ENCODE measurements at regions not wholly inside any gene's neighbourhood (a gene's known extent, or its start where the extent isn't known, plus 50 kb on each side); places are given as distances from the start of the nearest gene placed in this dataset.

DNA sequence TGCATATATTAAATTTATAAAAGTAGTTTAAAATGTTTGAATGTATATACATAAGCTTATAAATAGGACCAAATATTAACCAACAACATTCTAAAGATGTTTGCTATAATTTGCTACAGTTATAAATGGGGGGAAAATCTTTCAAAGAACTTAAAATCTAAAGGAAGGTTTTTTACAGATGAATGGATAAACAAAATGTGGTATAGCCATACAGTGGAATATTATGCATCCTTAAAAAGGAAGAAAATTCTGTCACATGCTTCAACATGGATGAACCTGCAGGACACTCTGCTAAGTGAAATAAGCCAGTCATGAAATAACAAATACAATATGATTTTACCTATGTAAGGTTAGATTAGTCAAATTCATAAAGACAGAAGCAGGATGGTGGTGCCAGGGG, 75.8 kb downstream of the TMEM17 start:
- intact Hi-C loops (cut with micrococcal nuclease): no loop called here
- no peak for ATAC-seq (ENCODE audit: low read depth)

DNA sequence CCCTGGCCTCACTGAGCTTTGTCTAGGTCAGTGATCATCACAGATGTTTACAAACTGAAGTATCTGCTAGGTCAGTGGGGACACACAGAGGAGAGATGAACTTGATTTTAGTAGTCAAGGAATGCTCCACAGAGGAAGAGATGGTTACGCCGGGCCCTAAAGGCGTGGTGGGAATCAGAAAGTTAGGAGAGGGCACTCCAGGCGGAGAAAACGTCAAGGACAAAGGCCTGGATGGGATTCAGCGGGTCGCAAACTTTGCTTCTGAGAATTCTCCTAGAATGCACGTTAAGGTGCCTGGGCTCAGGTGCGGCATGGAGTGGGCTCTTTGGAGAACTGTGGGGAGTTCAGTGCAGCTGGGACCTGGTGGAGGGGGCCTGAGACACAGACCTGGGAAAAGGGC, 78.8 kb downstream of the TMEM17 start:
- H3K4me2 ChIP-seq (replicated peaks; ENCODE audit: low read depth, low read length, poor library complexity, severe bottlenecking): no peak overlapping the region
- H3K9me3 Mint-ChIP-seq (ENCODE audit: insufficient read depth): no peaks in the 10 kb centered on the region
- ChIA-PET POLR2A (no interaction called here), CTCF (no interaction called here)
- no peaks in the 10 kb centered on the region for H3K4me1 Mint-ChIP-seq
- H3K27ac Mint-ChIP-seq: no peak overlapping the region
- WGBS (ENCODE audit: insufficient coverage): 97% methylated on average over 9 of the region's 9 CpGs
- H3K27ac ChIP-seq (ENCODE audit: low read length in 2 of 2): no peak overlapping the region
- H3K4me1 ChIP-seq (ENCODE audit: control insufficient read depth in 2 of 2, insufficient read depth in 2 of 2, low read length in 2 of 2): no peaks in the 10 kb centered on the region
- ATAC-seq (ENCODE audit: low read depth) (no peak), DNase-seq (no peak)
- no peak overlapping the region for H2AFZ ChIP-seq (ENCODE audit: insufficient read depth, low read depth, low read length, poor library complexity, severe bottlenecking)
- H3K4me3 ChIP-seq (ENCODE audit: control extremely low read depth in 1 of 5, extremely low read depth in 1 of 5, insufficient read depth in 1 of 5, low read depth in 2 of 5, low read length in 4 of 5): no peak overlapping the region
- H3K4me3 Mint-ChIP-seq: no peak overlapping the region
- peaks cover 3% of the 10 kb centered on the region for H3K27me3 Mint-ChIP-seq
- no peak overlapping the region for H3K9ac ChIP-seq (ENCODE audit: low read length)
- TF ChIP-seq, protein P1, sequence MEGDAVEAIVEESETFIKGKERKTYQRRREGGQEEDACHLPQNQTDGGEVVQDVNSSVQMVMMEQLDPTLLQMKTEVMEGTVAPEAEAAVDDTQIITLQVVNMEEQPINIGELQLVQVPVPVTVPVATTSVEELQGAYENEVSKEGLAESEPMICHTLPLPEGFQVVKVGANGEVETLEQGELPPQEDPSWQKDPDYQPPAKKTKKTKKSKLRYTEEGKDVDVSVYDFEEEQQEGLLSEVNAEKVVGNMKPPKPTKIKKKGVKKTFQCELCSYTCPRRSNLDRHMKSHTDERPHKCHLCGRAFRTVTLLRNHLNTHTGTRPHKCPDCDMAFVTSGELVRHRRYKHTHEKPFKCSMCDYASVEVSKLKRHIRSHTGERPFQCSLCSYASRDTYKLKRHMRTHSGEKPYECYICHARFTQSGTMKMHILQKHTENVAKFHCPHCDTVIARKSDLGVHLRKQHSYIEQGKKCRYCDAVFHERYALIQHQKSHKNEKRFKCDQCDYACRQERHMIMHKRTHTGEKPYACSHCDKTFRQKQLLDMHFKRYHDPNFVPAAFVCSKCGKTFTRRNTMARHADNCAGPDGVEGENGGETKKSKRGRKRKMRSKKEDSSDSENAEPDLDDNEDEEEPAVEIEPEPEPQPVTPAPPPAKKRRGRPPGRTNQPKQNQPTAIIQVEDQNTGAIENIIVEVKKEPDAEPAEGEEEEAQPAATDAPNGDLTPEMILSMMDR (IDR thresholded peaks at IDR 0.05): no peak
- TF ChIP-seq EZH2 (IDR thresholded peaks at IDR 0.05; ENCODE audit: borderline replicate concordance, insufficient read depth, low read depth, low read length, poor library complexity, severe bottlenecking): no peak
- intact Hi-C loops (cut with micrococcal nuclease): no loop called here
- H3K36me3 ChIP-seq (replicated peaks in 1 of 2; ENCODE audit: control extremely low read depth in 1 of 2, control insufficient read depth in 1 of 2, extremely low read depth in 1 of 2, insufficient read depth in 2 of 2, low read length in 1 of 2): no peaks in the 10 kb centered on the region
- H3K79me2 ChIP-seq (ENCODE audit: control insufficient read depth, insufficient read depth, low read length): no peaks in the 10 kb centered on the region
- H3K27me3 ChIP-seq (replicated peaks in 1 of 4; ENCODE audit: control extremely low read depth in 1 of 4, control insufficient read depth in 3 of 4, insufficient read depth in 4 of 4, low read length in 3 of 4): no peaks in the 10 kb centered on the region
- H3K9me3 ChIP-seq (ENCODE audit: control extremely low read depth in 1 of 3, control insufficient read depth in 2 of 3, insufficient read depth in 1 of 3, low read length in 2 of 3): peaks cover 0 to 5% (median 0%) of the 10 kb centered on the region in 3 donors
- no peaks in the 10 kb centered on the region for H4K20me1 ChIP-seq (ENCODE audit: control insufficient read depth, insufficient read depth, low read length, poor library complexity, severe bottlenecking)

More for the DNA sequence above, 75.8 kb downstream of the TMEM17 start:
- Histone ChIP-seq H3K36me3 (replicated peaks in 1 of 2; ENCODE audit: control extremely low read depth in 1 of 2, control insufficient read depth in 1 of 2, extremely low read depth in 1 of 2, insufficient read depth in 2 of 2, low read length in 1 of 2) (no peaks in the 10 kb centered on the region), H3K27ac (ENCODE audit: low read length in 2 of 2) (no peak overlapping the region), H4K20me1 (ENCODE audit: control insufficient read depth, insufficient read depth, low read length, poor library complexity, severe bottlenecking) (no peaks in the 10 kb centered on the region), H2AFZ (ENCODE audit: insufficient read depth, low read depth, low read length, poor library complexity, severe bottlenecking) (no peak overlapping the region), H3K27me3 (replicated peaks in 1 of 4; ENCODE audit: control extremely low read depth in 1 of 4, control insufficient read depth in 3 of 4, insufficient read depth in 4 of 4, low read length in 3 of 4) (no peaks in the 10 kb centered on the region), H3K4me3 (ENCODE audit: control extremely low read depth in 1 of 5, extremely low read depth in 1 of 5, insufficient read depth in 1 of 5, low read depth in 2 of 5, low read length in 4 of 5) (no peak overlapping the region), H3K9ac (ENCODE audit: low read length) (no peak overlapping the region), H3K4me1 (ENCODE audit: control insufficient read depth in 2 of 2, insufficient read depth in 2 of 2, low read length in 2 of 2) (no peaks in the 10 kb centered on the region), H3K4me2 (replicated peaks; ENCODE audit: low read depth, low read length, poor library complexity, severe bottlenecking) (no peak overlapping the region), H3K9me3 (ENCODE audit: control extremely low read depth in 1 of 3, control insufficient read depth in 2 of 3, insufficient read depth in 1 of 3, low read length in 2 of 3) (peaks cover 0 to 13% (median 0%) of the 10 kb centered on the region in 3 donors), H3K79me2 (ENCODE audit: control insufficient read depth, insufficient read depth, low read length) (no peaks in the 10 kb centered on the region)
- Mint-ChIP-seq H3K4me3 (no peak overlapping the region), H3K27ac (no peak overlapping the region), H3K9me3 (ENCODE audit: insufficient read depth) (no peaks in the 10 kb centered on the region), H3K27me3 (peaks cover 3% of the 10 kb centered on the region), H3K4me1 (peaks cover under 1% of the 10 kb centered on the region)
- TF ChIP-seq EZH2 (IDR thresholded peaks at IDR 0.05; ENCODE audit: borderline replicate concordance, insufficient read depth, low read depth, low read length, poor library complexity, severe bottlenecking): no peak
- TF ChIP-seq, protein P1 (IDR thresholded peaks at IDR 0.05): no peak
- DNase-seq: no peak
- ChIA-PET CTCF (interaction anchor here (1.3 kb wide), 1 partner anchor 19 kb away, joined by 3 read pairs; no protein-coding TSS in a partner anchor), POLR2A (interaction anchor here (0.7 kb wide), 1 partner anchor 547 kb away, joined by 5 read pairs; no protein-coding TSS in a partner anchor)

Measured in B cell (primary cell).